DLD1 (cell line): ENCODE measurements at regions not wholly inside any gene's neighbourhood (a gene's known extent, or its start where the extent isn't known, plus 50 kb on each side); places are given as distances from the start of the nearest gene placed in this dataset.

Experiments
- in situ Hi-C: cut with HindIII; loops from 2 replicates; pipeline ENCODE4 v1.10.0; 2017; ENCODE audit warnings: low sequenced_read_pairs

GRCh38 chr9:14031810-14032209 lies 282.1 kb downstream of the NFIB start:
- in situ Hi-C loops: no loop called here

- in situ Hi-C loops: no loop called here
Measured at GRCh38 chr9:14031060-14031414, 282.9 kb downstream of the NFIB start.

DNA sequence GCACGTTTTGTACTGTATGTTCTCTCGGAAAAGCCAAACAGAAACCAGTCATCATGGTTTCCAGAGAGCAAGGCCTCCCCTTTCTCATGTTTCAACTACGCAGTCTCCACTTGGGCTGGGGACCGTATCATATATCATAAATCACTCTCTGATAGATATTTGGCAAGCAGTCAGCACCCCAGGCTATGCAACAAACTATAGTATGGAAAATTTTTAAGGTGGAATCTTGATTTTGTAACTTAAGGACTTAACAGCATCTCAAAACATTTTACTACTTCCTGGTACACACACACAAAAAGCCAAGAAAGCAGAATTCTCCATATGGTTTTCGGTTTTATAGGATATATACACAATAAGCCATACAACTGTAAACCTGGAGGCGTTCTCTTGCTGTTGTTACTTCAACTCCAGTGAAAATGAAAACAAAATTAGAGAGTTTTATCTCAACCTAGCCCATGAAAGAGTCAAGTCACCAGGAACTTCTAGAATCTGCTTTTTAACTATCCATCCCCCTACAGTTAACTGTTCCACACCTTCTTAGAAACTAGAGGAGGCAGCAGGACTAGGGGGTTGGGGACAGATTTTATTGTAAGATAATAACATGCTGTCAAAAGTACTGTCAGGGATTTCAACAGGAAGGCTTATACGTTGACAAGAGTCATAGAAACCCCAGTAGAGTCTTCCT lies 283.4 kb downstream of the NFIB start:
- in situ Hi-C loops: no loop called here

- in situ Hi-C loops: no loop called here
Measured at GRCh38 chr9:14029806-14030374, 284.1 kb downstream of the NFIB start.

GRCh38 chr9:14027116-14027800 lies 286.7 kb downstream of the NFIB start:
- in situ Hi-C loops: no loop called here

DNA sequence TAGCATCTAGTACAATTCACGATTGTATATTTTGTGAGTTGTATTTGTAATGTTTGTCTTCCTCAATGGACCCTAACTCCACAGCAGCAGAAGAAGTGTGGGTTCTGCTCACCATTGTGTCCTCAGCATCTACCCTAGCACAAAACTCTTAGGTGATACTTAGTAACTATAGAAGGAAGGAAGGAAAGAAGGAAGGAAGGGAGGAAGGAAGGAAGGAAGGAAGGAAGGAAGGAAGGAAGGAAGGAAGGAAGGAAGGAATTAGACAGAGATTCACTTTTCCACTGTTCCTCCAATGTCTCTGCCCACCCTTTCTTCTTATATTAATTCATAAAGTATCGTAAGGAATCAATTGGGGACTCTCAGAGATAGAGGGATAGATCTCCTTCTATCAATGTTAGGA lies 288.2 kb downstream of the NFIB start:
- in situ Hi-C loops: no loop called here

DNA sequence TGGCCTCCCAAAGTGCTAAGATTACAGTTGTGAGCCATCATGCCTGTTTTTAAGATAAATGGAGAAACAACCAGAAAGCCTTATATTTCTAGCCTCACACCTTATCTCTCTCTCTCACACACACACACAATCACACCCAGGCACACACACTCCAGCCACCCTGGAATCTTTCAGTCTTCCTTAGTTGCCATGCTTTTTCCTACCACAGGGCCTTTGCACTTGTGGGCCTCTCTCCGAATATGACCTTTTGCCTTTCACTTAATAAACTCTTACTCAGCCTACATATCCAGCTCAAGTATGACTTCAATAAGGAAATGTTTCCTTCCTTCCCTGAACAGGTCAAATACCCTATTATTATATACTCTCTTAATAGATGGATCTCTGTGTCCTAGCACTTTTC lies 290.7 kb downstream of the NFIB start:
- in situ Hi-C loops: loop anchor here (5.0 kb wide), 1 partner anchor 49 kb away; no protein-coding TSS in a partner anchor

DNA sequence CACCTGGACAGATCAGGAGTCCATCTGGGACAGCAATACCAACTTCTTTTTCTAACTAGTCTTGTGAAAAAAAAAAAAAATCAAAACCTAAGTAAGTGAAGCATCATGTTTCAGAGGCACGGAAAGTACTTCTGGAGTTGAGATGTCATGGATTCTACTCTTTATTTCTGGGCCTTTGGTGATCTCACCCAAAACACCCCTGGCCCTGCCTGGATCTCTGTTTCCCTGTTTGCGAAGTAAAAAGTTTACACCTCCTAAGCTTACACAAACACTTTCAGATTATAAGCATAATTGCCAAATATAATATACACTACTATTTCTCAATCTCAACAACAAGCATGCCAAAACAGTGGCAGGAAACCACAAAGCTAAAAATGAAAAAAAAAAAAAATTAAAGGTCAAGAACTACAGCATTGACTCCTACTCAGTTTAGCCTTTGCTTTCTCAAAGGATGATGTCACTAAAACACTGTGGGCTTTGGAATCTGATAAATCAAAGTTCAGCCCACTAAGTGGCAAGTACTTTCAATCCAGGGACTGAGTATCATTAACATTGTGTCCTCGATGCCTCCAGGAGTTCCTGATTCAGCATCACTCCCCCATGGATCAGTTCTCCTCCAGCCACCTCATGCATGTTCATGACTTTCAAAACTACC lies 291.9 kb downstream of the NFIB start:
- in situ Hi-C loops: loop anchor here (5.0 kb wide), 1 partner anchor 50 kb away; no protein-coding TSS in a partner anchor

DNA sequence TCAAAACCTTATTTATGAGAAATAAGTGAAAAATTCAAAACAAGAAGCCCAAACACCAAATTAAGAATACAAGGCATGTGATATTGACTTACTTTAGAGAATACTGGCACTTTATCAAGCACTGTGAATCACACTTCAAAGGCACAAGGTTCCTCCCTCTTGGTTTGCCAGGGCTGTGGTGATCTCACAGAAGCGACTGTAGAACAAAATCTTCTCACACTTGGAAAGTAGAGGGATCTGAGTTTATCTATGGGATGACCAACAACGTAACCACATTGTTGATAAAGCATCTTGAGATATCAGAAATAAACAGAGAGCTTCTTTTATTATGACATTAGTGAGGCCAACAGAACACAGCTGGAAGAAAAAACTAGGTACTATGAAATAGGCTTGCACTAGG lies 295.9 kb downstream of the NFIB start:
- in situ Hi-C loops: no loop called here

DNA sequence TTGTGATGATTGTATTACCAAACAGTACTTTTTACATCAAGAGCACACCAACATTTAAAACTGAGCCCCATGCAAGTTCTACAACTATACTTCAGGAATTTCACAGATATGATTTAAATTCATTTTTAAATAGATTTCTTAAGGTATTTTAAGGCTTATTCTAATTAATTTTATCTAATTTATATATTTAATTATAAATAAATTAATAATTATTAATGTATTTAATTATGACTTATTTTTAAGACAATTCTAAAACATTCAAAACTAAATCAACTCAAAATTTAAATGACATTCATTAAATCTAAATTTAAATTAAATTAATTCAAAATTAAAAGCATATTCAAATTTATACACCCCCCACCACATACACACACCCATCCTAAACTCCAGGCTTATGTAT lies 299.2 kb downstream of the NFIB start:
- in situ Hi-C loops: no loop called here

DNA sequence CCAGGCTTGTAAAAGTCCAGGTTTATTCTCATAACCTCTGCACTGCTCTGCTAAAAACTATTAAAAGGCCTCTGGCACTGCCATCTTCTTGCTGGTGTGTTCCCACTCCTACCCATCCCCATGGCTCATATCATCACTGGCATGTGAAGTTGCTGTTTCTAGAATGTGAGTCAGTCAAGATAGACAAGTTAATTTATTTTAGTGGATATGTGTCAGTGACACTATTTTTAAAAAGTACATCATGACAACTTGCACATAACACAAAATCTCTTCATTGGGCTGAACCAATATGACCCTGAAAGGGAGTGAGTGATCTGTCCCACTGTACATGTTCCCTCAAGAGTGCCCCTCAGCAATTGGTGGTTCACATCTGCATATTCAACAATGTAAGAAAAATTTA lies 299.7 kb downstream of the NFIB start:
- in situ Hi-C loops: no loop called here

GRCh38 chr9:14011799-14012560 lies 302.0 kb downstream of the NFIB start:
- in situ Hi-C loops: no loop called here

DNA sequence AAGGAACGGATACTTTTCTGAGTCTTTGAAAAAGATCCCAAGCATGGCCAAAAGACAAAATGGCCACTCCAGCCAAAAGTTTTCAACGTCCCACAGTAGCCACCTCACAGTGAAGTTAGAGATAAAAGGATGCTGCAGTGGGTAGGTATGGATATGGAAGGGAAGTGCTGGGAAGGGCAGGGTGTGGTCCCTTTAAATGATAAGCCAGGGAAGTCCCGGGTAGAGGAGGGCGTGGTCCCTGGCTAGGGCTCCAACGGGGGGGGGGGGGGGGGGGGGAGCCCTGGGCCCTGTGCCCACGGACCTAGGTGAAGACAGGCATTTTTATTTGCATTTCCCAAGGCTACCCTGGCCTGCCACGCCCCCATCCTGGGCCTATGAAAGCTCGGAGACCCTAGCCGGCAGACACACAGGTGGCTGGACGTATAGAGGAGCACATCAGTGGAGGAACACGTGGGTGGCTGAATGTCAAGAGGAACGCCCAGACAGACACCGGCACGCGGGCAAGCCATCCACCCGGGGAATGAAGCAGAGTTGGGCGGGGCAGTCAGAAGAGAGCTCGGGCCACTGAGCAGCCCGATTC lies 306.7 kb downstream of the NFIB start:
- in situ Hi-C loops: no loop called here

DNA sequence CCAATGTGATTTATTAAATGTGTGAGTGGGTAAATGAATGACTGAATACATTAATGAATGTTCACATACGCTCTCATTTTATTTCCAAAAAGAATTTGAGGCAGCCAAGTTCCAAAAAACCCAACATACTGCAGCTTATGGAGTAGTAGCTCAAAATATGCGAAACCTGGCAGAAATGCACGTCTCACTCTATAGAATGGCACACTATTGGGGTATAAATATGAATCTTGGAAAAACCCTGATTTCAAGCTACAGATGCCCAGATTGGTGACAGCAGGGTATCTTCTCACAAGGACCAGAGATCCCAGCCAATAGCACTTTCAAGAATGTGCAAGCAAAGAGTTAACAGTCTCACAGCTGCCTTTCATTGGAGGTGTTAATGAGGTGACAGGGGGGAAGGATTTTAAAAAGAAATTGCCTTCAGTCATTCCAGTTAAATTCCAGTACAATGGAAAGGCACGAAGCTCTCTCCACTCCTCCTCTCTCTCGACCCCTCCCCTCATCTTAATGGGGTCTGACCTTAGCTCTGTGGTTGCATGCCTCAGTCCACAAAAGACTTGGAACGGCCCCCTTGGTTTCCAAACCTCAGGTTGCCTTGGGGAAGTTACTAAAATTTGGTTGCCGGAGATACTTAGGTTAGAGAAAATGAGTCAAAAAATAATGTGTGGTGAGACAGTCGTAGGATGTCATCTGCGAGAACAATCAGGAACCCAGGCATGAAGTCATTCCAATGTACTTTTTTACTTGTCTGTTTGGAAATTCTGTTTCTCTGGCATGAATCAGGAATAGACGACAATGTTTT lies 307.4 kb downstream of the NFIB start:
- in situ Hi-C loops: no loop called here

DNA sequence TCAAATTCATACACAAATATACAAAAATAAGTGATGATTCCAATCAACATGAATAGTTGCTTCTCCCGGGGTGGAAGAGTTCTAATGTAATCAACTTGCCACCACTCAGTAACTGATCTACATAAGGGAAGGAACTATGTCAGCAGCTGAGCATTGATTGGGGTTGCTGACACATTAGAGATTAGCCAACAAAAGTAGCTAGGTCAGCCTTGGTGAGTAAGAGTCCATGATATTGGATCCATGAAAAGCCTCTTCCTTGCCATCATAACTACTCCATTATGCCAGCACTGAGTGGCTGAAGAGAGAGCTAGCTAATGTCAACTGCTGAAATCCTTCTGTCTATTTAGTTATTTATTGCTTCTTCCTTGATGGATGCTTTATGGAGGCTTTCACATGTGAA lies 309.8 kb downstream of the NFIB start:
- in situ Hi-C loops: no loop called here

GRCh38 chr9:13994240-13994639 lies 319.7 kb downstream of the NFIB start:
- in situ Hi-C loops: no loop called here

GRCh38 chr9:13993632-13994185 lies 320.2 kb downstream of the NFIB start:
- in situ Hi-C loops: no loop called here

- in situ Hi-C loops: no loop called here
Measured at GRCh38 chr9:13992138-13993088, 321.5 kb downstream of the NFIB start.

DNA sequence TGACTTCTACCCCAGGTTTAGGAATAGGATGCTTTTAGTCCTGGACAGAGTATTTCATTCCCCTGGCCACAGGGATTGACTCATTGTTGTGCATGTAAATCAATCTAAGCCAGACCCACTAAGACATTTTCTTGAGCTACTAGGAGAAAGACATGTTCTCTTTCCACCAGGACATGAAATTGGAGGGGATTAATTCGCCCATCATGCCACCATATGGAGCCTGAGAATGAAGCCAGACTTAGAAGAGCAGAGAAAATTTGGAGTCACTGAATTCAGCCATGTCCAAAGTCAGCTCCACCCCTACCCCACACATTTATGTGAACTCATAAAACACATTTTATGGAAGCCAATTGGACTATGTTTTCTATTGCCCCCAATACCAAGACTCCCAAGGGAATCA lies 322.5 kb downstream of the NFIB start:
- in situ Hi-C loops: no loop called here
